IPS-20b (cell line): ENCODE measurements at regions not wholly inside any gene's neighbourhood (a gene's known extent, or its start where the extent isn't known, plus 50 kb on each side); places are given as distances from the start of the nearest gene placed in this dataset.

ENCODE experiments used
- H3K27ac ChIP-seq: one replicate; pipeline ENCODE4 v1.5.1; 2013; ENCODE audit warnings: low read length
- H3K27me3 ChIP-seq: 2 replicates; pipeline ENCODE4 v1.6.1; 2013; ENCODE audit warnings: mild to moderate bottlenecking, low read length, inconsistent platforms; ENCODE audit not compliant: insufficient read depth
- H3K36me3 ChIP-seq: 2 replicates; pipeline ENCODE4 v1.6.1; 2013; ENCODE audit warnings: low read depth, mild to moderate bottlenecking, inconsistent platforms, low read length, moderate library complexity; ENCODE audit not compliant: insufficient read depth
- H3K4me1 ChIP-seq: 2 replicates; pipeline ENCODE4 v1.6.1; 2013; ENCODE audit warnings: mild to moderate bottlenecking, control low read depth, inconsistent platforms, low read length, moderate library complexity; ENCODE audit not compliant: insufficient read depth
- H3K4me3 ChIP-seq: 2 replicates; pipeline ENCODE4 v1.5.1; 2013; ENCODE audit warnings: mild to moderate bottlenecking, low read length, inconsistent platforms
- H3K9ac ChIP-seq: 2 replicates; pipeline ENCODE4 v1.6.1; 2013; ENCODE audit warnings: low read depth, mild to moderate bottlenecking, inconsistent platforms, low read length, moderate library complexity
- H3K9me3 ChIP-seq: 2 replicates; pipeline ENCODE4 v1.6.1; 2013; ENCODE audit warnings: mild to moderate bottlenecking, low read depth, low read length, inconsistent platforms; ENCODE audit not compliant: insufficient read depth

- H3K9me3 ChIP-seq = no peaks in the 10 kb centered on the region
- H3K9ac ChIP-seq = no peak overlapping the region
- H3K27ac ChIP-seq = no peak overlapping the region
- peaks cover 3% of the 10 kb centered on the region; the same call in 1 of the 2 replicates for H3K4me1 ChIP-seq
- no peak overlapping the region for H3K4me3 ChIP-seq
- no peaks in the 10 kb centered on the region for H3K36me3 ChIP-seq
- peaks cover 10% of the 10 kb centered on the region; the same call in 1 of the 2 replicates for H3K27me3 ChIP-seq
These were observed 459.1 kb upstream of the CDH4 start for GRCh38 chr20:60792941-60793340.

DNA sequence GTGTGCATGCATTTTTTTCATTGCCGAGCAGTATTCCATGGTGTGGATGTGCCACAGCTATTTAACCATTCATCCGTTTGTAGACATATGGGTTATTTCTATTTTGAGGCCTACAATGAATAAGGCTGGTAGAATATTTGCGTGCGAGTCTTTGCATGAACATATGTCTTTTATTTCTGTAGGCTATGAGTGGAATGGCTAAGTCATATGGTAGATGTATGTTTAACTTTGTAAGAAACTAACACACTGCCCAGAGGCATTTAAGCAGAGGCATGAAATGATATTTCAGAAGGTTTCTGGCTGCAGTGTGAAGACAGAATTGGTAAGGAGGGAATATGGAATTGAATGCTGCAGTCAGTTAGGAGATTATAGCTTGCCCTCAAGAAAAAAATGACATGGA is 457.4 kb upstream of the CDH4 start:
- no peaks in the 10 kb centered on the region for H3K9me3 ChIP-seq
- H3K36me3 ChIP-seq = no peaks in the 10 kb centered on the region
- peaks cover 7% of the 10 kb centered on the region; the same call in 1 of the 2 replicates for H3K27me3 ChIP-seq
- no peak overlapping the region for H3K27ac ChIP-seq
- H3K4me3 ChIP-seq = no peak overlapping the region
- H3K9ac ChIP-seq = no peak overlapping the region
- H3K4me1 ChIP-seq = no peaks in the 10 kb centered on the region

DNA sequence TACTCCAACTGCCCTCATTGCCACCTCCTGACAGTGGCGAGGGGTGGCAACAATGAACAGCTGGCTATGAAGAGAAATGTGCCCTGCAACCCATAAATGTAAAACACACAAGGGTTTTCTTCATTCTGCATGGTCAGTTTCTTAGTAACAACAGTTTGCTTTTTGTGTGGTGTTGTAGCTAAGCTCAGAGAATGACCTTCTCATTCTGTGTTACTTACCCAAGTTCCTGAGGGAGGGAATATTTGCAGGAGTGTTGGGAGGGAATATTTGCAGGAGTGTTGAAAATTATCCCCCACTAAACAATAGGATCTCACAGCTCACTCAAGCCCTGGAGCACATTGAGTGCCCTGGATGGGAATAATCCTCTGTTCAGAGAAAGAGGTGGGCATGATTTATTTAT is 456.4 kb upstream of the CDH4 start:
- Histone ChIP-seq H3K36me3 (no peaks in the 10 kb centered on the region), H3K27ac (no peak overlapping the region), H3K27me3 (peaks cover 7% of the 10 kb centered on the region; the same call in 1 of the 2 replicates), H3K9me3 (0 out of 2 replicates have a peak, but pooled peaks cover 5% of the 10 kb centered on the region), H3K4me3 (no peak overlapping the region), H3K4me1 (no peaks in the 10 kb centered on the region), H3K9ac (no peak overlapping the region)

GRCh38 chr20:60800185-60800584 is 451.9 kb upstream of the CDH4 start:
- H3K27me3 ChIP-seq = peaks cover 7% of the 10 kb centered on the region; the same call in 1 of the 2 replicates
- H3K27ac ChIP-seq = no peak overlapping the region
- H3K36me3 ChIP-seq = no peaks in the 10 kb centered on the region
- H3K9me3 ChIP-seq = 0 out of 2 replicates have a peak, but pooled peaks cover 5% of the 10 kb centered on the region
- peaks cover 16% of the 10 kb centered on the region for H3K4me1 ChIP-seq
- no peak overlapping the region for H3K4me3 ChIP-seq
- H3K9ac ChIP-seq = no peak overlapping the region

- Histone ChIP-seq H3K4me3 (no peak overlapping the region), H3K27me3 (no peaks in the 10 kb centered on the region), H3K4me1 (peaks cover 20% of the 10 kb centered on the region), H3K9ac (no peak overlapping the region), H3K9me3 (0 out of 2 replicates have a peak, but pooled peaks cover 5% of the 10 kb centered on the region), H3K36me3 (no peaks in the 10 kb centered on the region), H3K27ac (no peak overlapping the region)
These were observed 449.4 kb upstream of the CDH4 start for GRCh38 chr20:60802676-60803075.

DNA sequence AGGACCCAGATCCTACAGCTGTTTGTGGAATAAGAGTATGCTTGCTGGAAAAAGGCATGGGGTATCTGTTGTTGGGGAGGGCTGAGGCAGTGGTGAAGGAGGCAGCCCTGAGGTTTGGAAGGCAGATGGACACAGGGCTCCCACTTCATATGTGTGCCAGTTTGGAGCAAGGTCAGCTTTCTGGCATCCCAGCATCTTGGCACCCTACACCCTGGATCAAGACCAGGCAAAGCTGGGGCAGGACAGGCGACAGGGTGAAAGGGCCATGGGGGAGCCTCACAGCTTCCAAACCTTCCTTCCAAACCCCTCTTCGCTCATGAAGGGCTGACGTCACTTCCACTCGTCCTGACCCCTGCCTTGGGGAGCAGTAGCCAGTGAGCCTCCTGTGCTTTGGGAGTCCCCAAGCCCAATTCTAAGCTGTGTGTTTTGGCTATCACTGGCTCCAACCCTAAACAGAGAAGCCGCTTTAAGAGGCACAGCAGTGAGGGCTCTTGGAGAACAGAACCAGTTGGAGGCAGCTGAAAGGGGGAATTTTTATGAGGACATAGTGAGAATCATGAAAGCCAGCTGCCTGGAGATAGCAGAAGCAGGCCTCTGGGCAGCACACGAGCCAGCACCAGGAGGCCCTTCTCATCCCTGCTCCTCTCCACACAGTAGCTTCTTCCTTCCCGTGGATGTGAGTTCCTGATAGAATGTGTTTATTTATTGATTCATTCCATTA is 448.6 kb upstream of the CDH4 start:
- peaks cover 5% of the 10 kb centered on the region; the same call in 1 of the 2 replicates for H3K9me3 ChIP-seq
- no peaks in the 10 kb centered on the region for H3K36me3 ChIP-seq
- no peaks in the 10 kb centered on the region for H3K27me3 ChIP-seq
- H3K4me3 ChIP-seq = no peak overlapping the region
- no peak overlapping the region for H3K27ac ChIP-seq
- H3K4me1 ChIP-seq = peaks cover 20% of the 10 kb centered on the region
- no peak overlapping the region for H3K9ac ChIP-seq

GRCh38 chr20:60804240-60804917 is 447.7 kb upstream of the CDH4 start:
- Histone ChIP-seq H3K4me1 (peaks cover 20% of the 10 kb centered on the region), H3K9ac (no peak overlapping the region), H3K27ac (no peak overlapping the region), H3K4me3 (peak overlapping the region; percentile 3; the same call in 1 of the 2 replicates), H3K36me3 (no peaks in the 10 kb centered on the region), H3K9me3 (peaks cover 5% of the 10 kb centered on the region; the same call in 1 of the 2 replicates), H3K27me3 (no peaks in the 10 kb centered on the region)

DNA sequence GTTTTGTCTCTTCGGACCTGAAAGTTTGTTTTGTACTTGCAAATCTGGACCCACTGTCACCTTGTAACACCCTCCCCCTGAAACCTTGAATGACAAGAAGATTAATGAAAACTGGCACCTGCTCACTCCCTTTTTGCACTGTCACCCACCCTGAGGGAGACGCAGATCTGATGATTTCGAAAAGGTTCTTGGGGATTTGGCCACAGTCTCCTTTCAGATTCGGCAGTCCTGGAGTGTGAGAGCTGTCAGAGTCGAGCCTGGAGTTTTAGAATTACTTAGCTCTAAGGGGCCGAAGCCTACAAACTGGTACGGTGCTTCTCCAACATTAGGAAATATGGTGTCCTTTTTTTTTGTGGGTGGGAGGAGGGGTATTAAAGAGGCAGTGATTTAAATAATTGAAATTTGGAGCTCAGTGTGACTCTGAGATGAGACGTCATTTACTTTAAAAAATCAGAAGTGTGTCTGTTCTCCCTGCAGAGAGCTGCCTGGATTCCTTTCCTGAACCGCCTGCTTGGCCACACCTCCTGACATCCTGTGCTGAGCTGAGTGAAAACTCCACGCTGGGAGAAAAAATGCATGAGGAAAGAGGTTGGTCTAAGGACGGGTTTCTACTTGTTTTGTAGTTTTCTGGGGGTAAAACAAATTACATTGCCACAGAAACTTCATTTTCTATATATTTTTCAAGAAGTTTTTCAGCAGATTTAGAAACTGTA is 447.0 kb upstream of the CDH4 start:
- Histone ChIP-seq H3K9ac (no peak overlapping the region), H3K27me3 (no peaks in the 10 kb centered on the region), H3K4me3 (peak overlapping the region; percentile 3; the same call in 1 of the 2 replicates), H3K4me1 (peaks cover 20% of the 10 kb centered on the region), H3K9me3 (peaks cover 3% of the 10 kb centered on the region; the same call in 1 of the 2 replicates), H3K36me3 (no peaks in the 10 kb centered on the region), H3K27ac (no peak overlapping the region)

DNA sequence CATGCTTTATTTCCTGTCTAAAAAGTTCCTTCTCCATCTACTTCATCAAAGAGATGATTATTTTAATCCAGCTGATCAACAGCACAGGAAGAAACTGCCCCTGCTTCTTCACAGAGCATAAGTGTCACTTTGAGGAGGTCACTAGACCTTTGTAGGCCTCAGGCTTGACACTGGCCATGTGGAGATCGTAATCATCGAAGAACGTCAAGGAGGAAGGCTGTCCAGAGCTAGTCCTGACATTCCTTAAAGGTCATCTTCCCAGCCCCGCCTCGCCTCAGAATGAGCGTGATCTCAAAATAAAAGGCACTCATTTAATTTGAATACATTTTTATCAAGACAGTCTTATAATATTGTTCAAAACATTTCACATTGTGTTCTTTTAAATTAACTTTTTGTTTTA is 445.7 kb upstream of the CDH4 start:
- Histone ChIP-seq H3K4me3 (no peak overlapping the region), H3K27ac (no peak overlapping the region), H3K9me3 (no peaks in the 10 kb centered on the region; the same call in 1 of the 2 replicates), H3K36me3 (no peaks in the 10 kb centered on the region), H3K27me3 (no peaks in the 10 kb centered on the region), H3K4me1 (peaks cover 20% of the 10 kb centered on the region), H3K9ac (no peak overlapping the region)

DNA sequence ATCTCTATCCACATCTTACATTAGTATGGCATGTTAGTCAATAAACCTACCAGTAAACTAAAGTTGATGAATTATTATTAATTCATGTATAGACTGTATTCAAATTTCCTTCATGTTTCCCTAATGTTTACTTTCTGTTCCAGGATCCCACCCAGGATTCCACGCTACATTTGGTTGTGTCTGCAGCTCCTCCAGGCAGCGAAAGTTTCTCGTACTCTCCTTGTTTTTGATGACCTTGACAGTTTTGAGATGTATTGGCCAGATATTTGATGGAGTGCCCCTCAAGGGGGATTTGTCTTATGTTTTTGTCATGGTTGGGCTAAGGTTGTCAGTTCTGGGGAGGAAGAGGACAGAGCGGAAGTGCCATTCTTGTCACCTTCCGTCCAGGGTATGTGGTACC is 445.2 kb upstream of the CDH4 start:
- Histone ChIP-seq H3K9ac (no peak overlapping the region), H3K4me3 (no peak overlapping the region), H3K36me3 (no peaks in the 10 kb centered on the region), H3K9me3 (no peaks in the 10 kb centered on the region; the same call in 1 of the 2 replicates), H3K27me3 (no peaks in the 10 kb centered on the region), H3K27ac (no peak overlapping the region), H3K4me1 (peaks cover 20% of the 10 kb centered on the region)

DNA sequence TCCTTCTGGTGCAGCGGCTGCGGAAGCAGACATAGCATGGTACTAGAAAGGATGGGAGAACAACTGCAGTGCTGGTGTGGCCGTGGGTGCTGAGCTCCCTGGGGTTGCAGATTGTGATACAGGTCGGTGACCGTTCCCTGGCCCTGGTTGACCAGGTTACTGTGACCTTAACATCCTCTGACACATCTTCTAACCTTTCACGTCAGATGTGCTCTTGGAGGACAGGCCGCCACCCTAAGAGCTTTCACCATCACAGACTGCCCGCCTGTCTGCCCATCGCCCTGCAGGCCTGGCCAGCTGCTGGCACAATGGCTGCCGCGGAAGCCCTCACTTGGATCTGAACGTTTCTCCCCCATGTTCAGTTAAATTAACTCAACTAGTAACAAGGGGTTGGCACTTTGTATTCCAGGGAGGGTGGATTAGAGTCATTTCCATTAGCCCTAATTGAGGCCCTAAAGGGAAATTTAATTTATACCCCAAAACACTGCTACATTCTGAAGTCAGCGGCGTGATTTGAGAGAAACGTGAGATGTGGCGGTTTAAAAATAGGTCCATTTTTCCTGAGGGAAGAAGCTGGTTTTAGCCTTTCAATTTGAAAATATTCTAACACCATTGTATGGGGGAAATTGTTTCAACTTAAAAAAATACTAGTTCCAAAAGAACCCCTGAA is 443.9 kb upstream of the CDH4 start:
- H3K9ac ChIP-seq = no peak overlapping the region
- H3K9me3 ChIP-seq = no peaks in the 10 kb centered on the region; the same call in 1 of the 2 replicates
- H3K27me3 ChIP-seq = no peaks in the 10 kb centered on the region
- peaks cover 20% of the 10 kb centered on the region for H3K4me1 ChIP-seq
- H3K4me3 ChIP-seq = no peak overlapping the region
- H3K27ac ChIP-seq = no peak overlapping the region
- no peaks in the 10 kb centered on the region for H3K36me3 ChIP-seq
